Adrenal gland (tissue), 5 donors: ENCODE measurements at regions not wholly inside any gene's neighbourhood (a gene's known extent, or its start where the extent isn't known, plus 50 kb on each side); places are given as distances from the start of the nearest gene placed in this dataset.

ENCODE experiments used
- POLR2A ChIP-seq, 2 donors: fragments of 450-650 bp; IDR thresholded peaks; one replicate each; pipeline ENCODE4 v1.6.1; 2017; ENCODE audit warnings: antibody characterized with exemption in 2 of 2, mild to moderate bottlenecking in 2 of 2, moderate library complexity in 1 of 2
- TF ChIP-seq, protein P1 (sequence below), 6 experiments: fragments of 450-650 bp in 4 of 6; fragments of 200-600 bp in 2 of 6; sonication (generic) in 1 of 6; IDR thresholded peaks; 1 replicate in 5 of 6; 2 replicates in 1 of 6; pipeline versions ENCODE4 v1.5.1 to v1.8.0; 2016 to 2021; ENCODE audit warnings: antibody characterized with exemption in 6 of 6, mild to moderate bottlenecking in 2 of 6, moderate library complexity in 1 of 6
- donor health status: DM: no; HTN: no; CAD: no.

DNA sequence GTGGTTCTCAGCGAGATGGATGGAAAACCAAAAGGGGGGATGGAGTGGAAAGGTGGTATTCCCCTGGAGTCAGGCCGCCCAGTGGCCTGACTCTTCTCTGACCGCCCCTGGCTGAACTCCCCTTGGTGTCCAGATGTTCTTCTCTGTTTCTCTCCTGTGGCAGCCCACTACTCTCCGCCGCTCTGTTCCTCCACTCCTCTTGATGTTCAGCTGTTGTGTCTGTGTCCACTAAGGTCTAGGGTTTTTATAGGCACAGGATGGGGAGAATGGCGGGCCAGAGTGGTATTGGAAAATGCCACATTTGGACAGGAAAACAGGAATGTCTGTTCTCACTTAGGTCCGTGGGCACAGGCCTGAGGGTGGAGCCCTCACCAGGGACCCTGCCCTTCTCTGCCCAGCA, 954.3 kb upstream of the MBL2 start:
- TF ChIP-seq, protein P1, sequence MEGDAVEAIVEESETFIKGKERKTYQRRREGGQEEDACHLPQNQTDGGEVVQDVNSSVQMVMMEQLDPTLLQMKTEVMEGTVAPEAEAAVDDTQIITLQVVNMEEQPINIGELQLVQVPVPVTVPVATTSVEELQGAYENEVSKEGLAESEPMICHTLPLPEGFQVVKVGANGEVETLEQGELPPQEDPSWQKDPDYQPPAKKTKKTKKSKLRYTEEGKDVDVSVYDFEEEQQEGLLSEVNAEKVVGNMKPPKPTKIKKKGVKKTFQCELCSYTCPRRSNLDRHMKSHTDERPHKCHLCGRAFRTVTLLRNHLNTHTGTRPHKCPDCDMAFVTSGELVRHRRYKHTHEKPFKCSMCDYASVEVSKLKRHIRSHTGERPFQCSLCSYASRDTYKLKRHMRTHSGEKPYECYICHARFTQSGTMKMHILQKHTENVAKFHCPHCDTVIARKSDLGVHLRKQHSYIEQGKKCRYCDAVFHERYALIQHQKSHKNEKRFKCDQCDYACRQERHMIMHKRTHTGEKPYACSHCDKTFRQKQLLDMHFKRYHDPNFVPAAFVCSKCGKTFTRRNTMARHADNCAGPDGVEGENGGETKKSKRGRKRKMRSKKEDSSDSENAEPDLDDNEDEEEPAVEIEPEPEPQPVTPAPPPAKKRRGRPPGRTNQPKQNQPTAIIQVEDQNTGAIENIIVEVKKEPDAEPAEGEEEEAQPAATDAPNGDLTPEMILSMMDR (IDR thresholded peaks at IDR 0.05): no peak
- TF ChIP-seq POLR2A (IDR thresholded peaks at IDR 0.05): no peak
